Uterus (tissue), 2 donors: ENCODE measurements at regions not wholly inside any gene's neighbourhood (a gene's known extent, or its start where the extent isn't known, plus 50 kb on each side); places are given as distances from the start of the nearest gene placed in this dataset.

Experiments used
- CTCF ChIP-seq, 4 experiments: fragments of 200-600 bp in 2 of 4; fragments of 450-650 bp in 2 of 4; sonication (generic) in 2 of 4; IDR thresholded peaks; one replicate each; pipeline ENCODE4 v1.5.1; 2016 to 2019; ENCODE audit warnings: antibody characterized with exemption in 4 of 4, mild to moderate bottlenecking in 2 of 4, moderate library complexity in 1 of 4
- POLR2A ChIP-seq, 2 donors: fragments of 450-650 bp; IDR thresholded peaks; one replicate each; pipeline ENCODE4 v1.6.1; 2016; ENCODE audit warnings: antibody characterized with exemption in 2 of 2, mild to moderate bottlenecking in 1 of 2, moderate library complexity in 1 of 2

DNA sequence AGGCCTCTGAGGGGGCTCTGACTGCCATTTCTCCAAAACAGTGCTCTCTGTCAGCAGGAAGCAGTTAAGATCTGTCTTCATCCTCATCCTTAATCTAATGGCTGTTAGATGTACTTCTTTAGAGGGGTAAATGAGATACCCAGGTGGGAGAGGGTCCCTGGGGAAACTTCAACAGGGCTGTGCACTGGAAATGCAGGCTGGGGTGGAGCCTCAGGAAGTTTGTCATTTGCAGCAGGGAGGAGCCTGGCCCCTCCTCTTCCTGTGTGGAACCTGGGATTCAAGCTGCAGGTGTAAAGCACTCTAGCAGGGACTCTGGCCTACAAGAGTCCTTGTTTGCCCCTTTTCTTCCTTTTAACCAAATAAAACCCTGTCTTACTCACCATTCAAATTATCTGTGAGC lies 1173.6 kb downstream of the OTOL1 start:
- TF ChIP-seq CTCF (IDR thresholded peaks at IDR 0.05) (no peak), POLR2A (IDR thresholded peaks at IDR 0.05) (no peak)
